Transverse colon (tissue), 3 donors: ENCODE measurements at regions not wholly inside any gene's neighbourhood (a gene's known extent, or its start where the extent isn't known, plus 50 kb on each side); places are given as distances from the start of the nearest gene placed in this dataset.

Experiments
- CTCF ChIP-seq, 5 experiments: fragments of 200-600 bp in 3 of 5; fragments of 450-650 bp in 2 of 5; sonication (generic) in 3 of 5; IDR thresholded peaks; 1 replicate in 2 of 5; 2 replicates in 3 of 5; pipeline ENCODE4 v1.5.1; 2016 to 2017; ENCODE audit warnings: antibody characterized with exemption in 5 of 5, inconsistent platforms in 3 of 5, mild to moderate bottlenecking in 2 of 5, moderate library complexity in 1 of 5
- EP300 ChIP-seq: sonication (generic); formaldehyde crosslinking; IDR thresholded peaks from one replicate; pipeline ENCODE4 v1.6.1; 2017; ENCODE audit warnings: antibody characterized with exemption, low read depth

- TF ChIP-seq CTCF (IDR thresholded peaks at IDR 0.05) (no peak), EP300 (no peak)
These were observed 2243.8 kb upstream of the C9orf72 start for GRCh38 chr9:29816954-29817703.
